HEK293 (cell line): ENCODE measurements at regions not wholly inside any gene's neighbourhood (a gene's known extent, or its start where the extent isn't known, plus 50 kb on each side); places are given as distances from the start of the nearest gene placed in this dataset.

Experiments used
- CTCF ChIA-PET: fragments of 350-600 bp; formaldehyde crosslinking; extraction: SDS; loops from one replicate; lab custom pipeline; 2021; ENCODE audit warnings: antibody characterized with exemption; lab: Yijun Ruan, JAX
- POLR2A ChIA-PET: fragments of 300-600 bp; formaldehyde crosslinking; extraction: SDS; loops from one replicate; lab custom pipeline; 2020; ENCODE audit warnings: antibody characterized with exemption, inconsistent platforms; lab: Yijun Ruan, JAX
- H3K27ac ChIP-seq: fragments of 200-500 bp; sonication (Bioruptor generic); 2 replicates; pipeline ENCODE4 v1.5.1; 2014; ENCODE audit warnings: low read depth, low read length, control low read depth, inconsistent platforms; ENCODE audit errors: extremely low read depth
- H3K36me3 ChIP-seq, 2 experiments: fragments of 200-500 bp in 1 of 2; sonication (Bioruptor generic) in 1 of 2; 1 replicate in 1 of 2; 2 replicates in 1 of 2; pipeline ENCODE4 v1.5.1; 2014 to 2017; ENCODE audit warnings: inconsistent platforms in 2 of 2, low read length in 2 of 2; ENCODE audit not compliant: control insufficient read depth in 2 of 2, insufficient read depth in 1 of 2
- H3K4me1 ChIP-seq: fragments of 200-500 bp; sonication (Bioruptor generic); 2 replicates; pipeline ENCODE4 v1.5.1; 2014; ENCODE audit warnings: mild to moderate bottlenecking, low read length, inconsistent platforms; ENCODE audit not compliant: control insufficient read depth, insufficient read depth
- H3K4me3 ChIP-seq: 2 replicates; pipeline ENCODE4 v1.5.1; 2011; ENCODE audit warnings: low read depth, mild to moderate bottlenecking, control low read depth, low read length, moderate library complexity
- H3K9me3 ChIP-seq: fragments of 200-500 bp; sonication (Bioruptor generic); 2 replicates; pipeline ENCODE4 v1.5.1; 2014; ENCODE audit warnings: low read depth, low read length, inconsistent platforms; ENCODE audit not compliant: control insufficient read depth, insufficient read depth
- GFI1B ChIP-seq: fragments of 450-650 bp; formaldehyde crosslinking; IDR thresholded peaks from 2 replicates; pipeline ENCODE4 v1.5.1; 2016; ENCODE audit warnings: missing biosample characterization, missing genetic modification characterization
- KLF9 ChIP-seq: fragments of 450-650 bp; formaldehyde crosslinking; IDR thresholded peaks from 2 replicates; pipeline ENCODE4 v1.5.1; 2016; ENCODE audit warnings: missing biosample characterization, missing genetic modification characterization, low read depth
- PATZ1 ChIP-seq: fragments of 450-650 bp; formaldehyde crosslinking; IDR thresholded peaks from 2 replicates; pipeline ENCODE4 v1.5.1; 2016; ENCODE audit warnings: missing biosample characterization, missing genetic modification characterization
- REST ChIP-seq: fragments of 450-650 bp; formaldehyde crosslinking; IDR thresholded peaks from 2 replicates; pipeline ENCODE4 v1.5.1; 2016; ENCODE audit warnings: missing biosample characterization, missing genetic modification characterization
- SCRT2 ChIP-seq: fragments of 450-650 bp; formaldehyde crosslinking; IDR thresholded peaks from 2 replicates; pipeline ENCODE4 v1.5.1; 2016; ENCODE audit warnings: missing biosample characterization, missing genetic modification characterization
- ZBTB7A ChIP-seq: fragments of 450-650 bp; formaldehyde crosslinking; IDR thresholded peaks from 2 replicates; pipeline ENCODE4 v1.5.1; 2016; ENCODE audit warnings: low read depth, missing biosample characterization, missing genetic modification characterization
- ZFP37 ChIP-seq: fragments of 450-650 bp; formaldehyde crosslinking; IDR thresholded peaks from 2 replicates; pipeline ENCODE4 v1.5.1; 2016; ENCODE audit warnings: missing biosample characterization, missing genetic modification characterization
- ZNF274 ChIP-seq, 2 experiments: fragments of 200-500 bp in 1 of 2; fragments of 450-650 bp in 1 of 2; sonication (Bioruptor generic) in 1 of 2; formaldehyde crosslinking in 1 of 2; IDR thresholded peaks; 2 replicates each; pipeline versions ENCODE4 v1.5.1 to v1.6.1; 2014 to 2016; ENCODE audit warnings: borderline replicate concordance in 1 of 2, inconsistent platforms in 1 of 2, low read length in 1 of 2, missing biosample characterization in 1 of 2, missing genetic modification characterization in 1 of 2
- ZNF341 ChIP-seq: fragments of 450-650 bp; formaldehyde crosslinking; IDR thresholded peaks from 2 replicates; pipeline ENCODE4; 2016; ENCODE audit warnings: low read depth, missing biosample characterization, missing genetic modification characterization
- ZNF354C ChIP-seq: fragments of 450-650 bp; formaldehyde crosslinking; IDR thresholded peaks from 2 replicates; pipeline ENCODE4 v1.5.1; 2016; ENCODE audit warnings: missing biosample characterization, missing genetic modification characterization, low read depth, borderline replicate concordance
- ZNF514 ChIP-seq: fragments of 450-650 bp; formaldehyde crosslinking; IDR thresholded peaks from 2 replicates; pipeline ENCODE4 v1.5.1; 2016; ENCODE audit warnings: missing biosample characterization, missing genetic modification characterization
- ZNF596 ChIP-seq: fragments of 450-650 bp; IDR thresholded peaks from 2 replicates; pipeline ENCODE4 v1.5.0; 2018; ENCODE audit warnings: missing biosample characterization, mild to moderate bottlenecking, missing genetic modification characterization, moderate library complexity
- ZNF624 ChIP-seq: fragments of 450-650 bp; formaldehyde crosslinking; IDR thresholded peaks from 2 replicates; pipeline ENCODE4 v1.5.1; 2017; ENCODE audit warnings: missing biosample characterization, missing genetic modification characterization
- ZNF768 ChIP-seq: fragments of 450-650 bp; formaldehyde crosslinking; IDR thresholded peaks from 2 replicates; pipeline ENCODE4 v1.5.1; 2018; ENCODE audit warnings: missing biosample characterization, mild to moderate bottlenecking, missing genetic modification characterization
- ZNF776 ChIP-seq: fragments of 450-650 bp; formaldehyde crosslinking; IDR thresholded peaks from 2 replicates; pipeline ENCODE4 v1.5.0; 2017; ENCODE audit warnings: missing biosample characterization, missing genetic modification characterization, borderline replicate concordance
- ZSCAN16 ChIP-seq: fragments of 450-650 bp; formaldehyde crosslinking; IDR thresholded peaks from 2 replicates; pipeline ENCODE4 v1.5.1; 2016; ENCODE audit warnings: missing biosample characterization, missing genetic modification characterization
- TF ChIP-seq, protein P1 (sequence below): fragments of 450-650 bp; formaldehyde crosslinking; IDR thresholded peaks from 2 replicates; pipeline ENCODE4 v1.5.1; 2016; ENCODE audit warnings: missing biosample characterization, missing genetic modification characterization
- TF ChIP-seq, protein P2 (sequence below): fragments of 450-650 bp; formaldehyde crosslinking; IDR thresholded peaks from 2 replicates; pipeline ENCODE4 v1.5.1; 2016; ENCODE audit warnings: missing biosample characterization, missing genetic modification characterization

GRCh38 chr1:119254067-119254720, 113.7 kb upstream of the WARS2 start:
- CTCF ChIA-PET: interaction anchor here (0.9 to 1.0 kb wide), 2 partner anchors 21 to 22 kb away, joined by 3 to 4 read pairs; no protein-coding TSS in a partner anchor
- no peak for TF ChIP-seq ZSCAN16 (tag by site-specific recombination)
- TF ChIP-seq GFI1B (tag by site-specific recombination): no peak
- TF ChIP-seq ZNF776 (tag by site-specific recombination): no peak
- no peak for TF ChIP-seq KLF9 (tag by site-specific recombination)
- no peak for TF ChIP-seq ZNF274 (IDR thresholded peaks at IDR 0.05; ENCODE audit: low read length)
- no peak for TF ChIP-seq ZNF274 (tag by site-specific recombination; IDR thresholded peaks at IDR 0.05; ENCODE audit: borderline replicate concordance)
- TF ChIP-seq, protein P1, sequence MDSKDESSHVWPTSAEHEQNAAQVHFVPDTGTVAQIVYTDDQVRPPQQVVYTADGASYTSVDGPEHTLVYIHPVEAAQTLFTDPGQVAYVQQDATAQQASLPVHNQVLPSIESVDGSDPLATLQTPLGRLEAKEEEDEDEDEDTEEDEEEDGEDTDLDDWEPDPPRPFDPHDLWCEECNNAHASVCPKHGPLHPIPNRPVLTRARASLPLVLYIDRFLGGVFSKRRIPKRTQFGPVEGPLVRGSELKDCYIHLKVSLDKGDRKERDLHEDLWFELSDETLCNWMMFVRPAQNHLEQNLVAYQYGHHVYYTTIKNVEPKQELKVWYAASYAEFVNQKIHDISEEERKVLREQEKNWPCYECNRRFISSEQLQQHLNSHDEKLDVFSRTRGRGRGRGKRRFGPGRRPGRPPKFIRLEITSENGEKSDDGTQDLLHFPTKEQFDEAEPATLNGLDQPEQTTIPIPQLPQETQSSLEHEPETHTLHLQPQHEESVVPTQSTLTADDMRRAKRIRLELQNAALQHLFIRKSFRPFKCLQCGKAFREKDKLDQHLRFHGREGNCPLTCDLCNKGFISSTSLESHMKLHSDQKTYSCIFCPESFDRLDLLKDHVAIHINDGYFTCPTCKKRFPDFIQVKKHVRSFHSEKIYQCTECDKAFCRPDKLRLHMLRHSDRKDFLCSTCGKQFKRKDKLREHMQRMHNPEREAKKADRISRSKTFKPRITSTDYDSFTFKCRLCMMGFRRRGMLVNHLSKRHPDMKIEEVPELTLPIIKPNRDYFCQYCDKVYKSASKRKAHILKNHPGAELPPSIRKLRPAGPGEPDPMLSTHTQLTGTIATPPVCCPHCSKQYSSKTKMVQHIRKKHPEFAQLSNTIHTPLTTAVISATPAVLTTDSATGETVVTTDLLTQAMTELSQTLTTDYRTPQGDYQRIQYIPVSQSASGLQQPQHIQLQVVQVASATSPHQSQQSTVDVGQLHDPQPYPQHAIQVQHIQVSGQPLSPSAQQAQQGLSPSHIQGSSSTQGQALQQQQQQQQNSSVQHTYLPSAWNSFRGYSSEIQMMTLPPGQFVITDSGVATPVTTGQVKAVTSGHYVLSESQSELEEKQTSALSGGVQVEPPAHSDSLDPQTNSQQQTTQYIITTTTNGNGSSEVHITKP (tag by site-specific recombination): no peak
- TF ChIP-seq SCRT2 (tag by site-specific recombination): no peak
- no peak for TF ChIP-seq ZBTB7A (tag by site-specific recombination)
- TF ChIP-seq, protein P2, sequence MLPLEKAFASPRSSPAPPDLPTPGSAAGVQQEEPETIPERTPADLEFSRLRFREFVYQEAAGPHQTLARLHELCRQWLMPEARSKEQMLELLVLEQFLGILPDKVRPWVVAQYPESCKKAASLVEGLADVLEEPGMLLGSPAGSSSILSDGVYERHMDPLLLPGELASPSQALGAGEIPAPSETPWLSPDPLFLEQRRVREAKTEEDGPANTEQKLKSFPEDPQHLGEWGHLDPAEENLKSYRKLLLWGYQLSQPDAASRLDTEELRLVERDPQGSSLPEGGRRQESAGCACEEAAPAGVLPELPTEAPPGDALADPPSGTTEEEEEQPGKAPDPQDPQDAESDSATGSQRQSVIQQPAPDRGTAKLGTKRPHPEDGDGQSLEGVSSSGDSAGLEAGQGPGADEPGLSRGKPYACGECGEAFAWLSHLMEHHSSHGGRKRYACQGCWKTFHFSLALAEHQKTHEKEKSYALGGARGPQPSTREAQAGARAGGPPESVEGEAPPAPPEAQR (tag by site-specific recombination): no peak
- no peak for TF ChIP-seq PATZ1 (tag by site-specific recombination)
- no peak for TF ChIP-seq ZNF341
- TF ChIP-seq ZNF354C (tag by site-specific recombination): no peak
- no peak for TF ChIP-seq ZNF514 (tag by site-specific recombination)
- TF ChIP-seq ZNF624 (tag by site-specific recombination): no peak
- TF ChIP-seq REST (tag by site-specific recombination): no peak
- no peak for TF ChIP-seq ZFP37 (tag by site-specific recombination)
- TF ChIP-seq ZNF596: no peak
- TF ChIP-seq ZNF768 (tag by site-specific recombination): no peak

More at GRCh38 chr1:119254067-119254720, 113.7 kb upstream of the WARS2 start:
- POLR2A ChIA-PET: no interaction called here
- Histone ChIP-seq H3K4me3 (no peak overlapping the region), H3K36me3 (no peaks in the 10 kb centered on the region), H3K4me1 (no peaks in the 10 kb centered on the region; the same call in 1 of the 2 replicates), H3K9me3 (no peaks in the 10 kb centered on the region), H3K27ac (no peak overlapping the region)
